GM19372 (cell line): ENCODE measurements at regions not wholly inside any gene's neighbourhood (a gene's known extent, or its start where the extent isn't known, plus 50 kb on each side); places are given as distances from the start of the nearest gene placed in this dataset.
"Not testable (repeated sequence)": the region's sequence is repeated elsewhere in the genome, so short reads cannot be mapped to it uniquely, and the experiment has no call there.

ENCODE experiments used
- ATAC-seq: cut with Tn5 transposase; IDR thresholded peaks from one replicate; pipeline ENCODE4 v1.9.1; 2021; ENCODE audit warnings: mild to moderate bottlenecking, low read depth, moderate library complexity; ENCODE audit not compliant: unreplicated experiment

DNA sequence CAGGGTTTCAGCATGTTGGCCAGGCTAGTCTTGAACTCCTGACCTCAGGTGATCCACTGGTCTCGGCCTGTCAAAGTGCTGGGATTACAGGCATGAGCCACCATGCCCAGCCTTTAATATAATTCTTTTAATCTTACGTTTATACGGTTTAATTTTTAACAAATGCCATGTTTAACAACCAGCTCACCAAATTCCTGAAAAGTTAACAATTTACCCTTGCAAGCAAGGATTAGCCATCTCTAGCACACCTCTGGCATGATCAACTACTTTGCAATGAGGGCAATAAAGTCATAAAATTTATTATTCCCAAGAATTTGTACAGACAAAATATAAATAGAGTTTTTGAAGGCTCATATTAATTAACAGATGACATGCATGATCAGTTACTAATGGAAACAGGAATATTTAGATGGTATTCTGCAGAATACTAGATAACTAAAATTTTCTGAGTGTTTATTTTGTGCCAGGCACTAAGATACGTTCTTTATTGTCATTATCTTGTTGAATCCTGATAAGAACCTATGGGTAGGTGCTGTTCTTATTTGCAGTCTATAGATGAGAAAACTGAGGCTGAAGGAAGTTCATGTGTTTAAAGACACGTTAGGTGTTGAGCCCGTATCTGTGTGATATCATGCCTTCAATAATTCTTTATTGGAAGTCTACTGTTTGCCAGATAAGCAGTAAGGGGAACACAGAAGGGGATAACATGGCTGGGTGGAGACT, 190.1 kb downstream of the CDCA7 start:
- ATAC-seq, result no peak

DNA sequence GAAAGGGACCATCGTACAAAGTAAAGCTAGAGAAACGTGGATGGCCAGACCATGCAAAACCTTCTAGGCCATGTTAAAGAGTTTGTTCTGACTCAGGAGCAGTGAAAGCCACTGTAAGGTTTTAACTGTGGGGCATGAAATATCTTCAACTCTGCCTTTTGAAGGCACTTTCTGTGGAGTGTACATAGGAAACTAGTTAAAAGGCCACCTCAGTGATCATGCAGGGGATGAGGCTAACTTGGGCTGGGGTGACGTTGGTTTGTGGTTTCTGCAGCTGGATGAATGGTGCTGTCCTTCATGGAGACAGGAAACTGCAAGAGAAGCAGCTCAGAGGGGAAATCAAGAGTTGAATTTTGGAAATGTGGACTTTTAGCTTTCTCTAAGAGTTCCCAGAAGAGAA, 190.7 kb downstream of the CDCA7 start:
- no peak for ATAC-seq

DNA sequence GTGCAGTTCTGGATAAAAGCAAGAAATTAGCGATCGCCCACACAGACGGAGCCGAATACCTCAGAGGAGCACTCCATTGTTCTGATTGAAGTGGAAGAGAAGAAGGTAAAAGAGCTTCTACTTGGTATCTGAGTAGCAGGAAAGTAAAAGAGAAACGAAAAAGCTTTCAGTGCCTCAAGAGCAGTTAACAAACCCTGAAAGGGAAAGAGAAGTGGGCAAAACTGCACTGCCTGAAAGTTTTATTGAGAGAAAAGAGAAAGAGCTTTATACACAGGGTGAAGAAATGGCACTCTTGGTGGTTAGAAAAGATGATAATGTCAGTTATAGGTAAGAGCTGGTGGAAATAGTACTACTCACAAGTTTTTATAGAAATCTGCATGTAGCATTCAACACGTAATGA, 192.8 kb downstream of the CDCA7 start:
- no peak for ATAC-seq

DNA sequence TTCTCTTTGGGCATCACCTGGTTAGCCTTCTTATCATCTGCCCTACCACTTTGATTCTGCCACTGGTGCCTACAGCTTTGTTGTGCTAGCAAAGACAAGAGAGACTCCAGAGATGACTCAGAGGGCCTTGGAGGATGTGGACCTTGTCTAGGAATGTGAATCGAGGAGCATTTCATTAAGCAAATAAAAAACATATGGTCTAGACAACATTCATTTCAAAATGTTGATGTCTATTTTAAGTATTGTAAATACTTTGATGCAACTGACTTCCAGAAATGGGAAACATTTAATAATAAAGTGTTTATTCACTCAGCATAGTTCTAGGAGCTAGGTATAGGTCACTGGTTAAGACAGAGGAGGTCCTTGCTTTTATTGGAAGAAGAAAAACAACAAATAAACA, 195.5 kb downstream of the CDCA7 start:
- no peak for ATAC-seq

DNA sequence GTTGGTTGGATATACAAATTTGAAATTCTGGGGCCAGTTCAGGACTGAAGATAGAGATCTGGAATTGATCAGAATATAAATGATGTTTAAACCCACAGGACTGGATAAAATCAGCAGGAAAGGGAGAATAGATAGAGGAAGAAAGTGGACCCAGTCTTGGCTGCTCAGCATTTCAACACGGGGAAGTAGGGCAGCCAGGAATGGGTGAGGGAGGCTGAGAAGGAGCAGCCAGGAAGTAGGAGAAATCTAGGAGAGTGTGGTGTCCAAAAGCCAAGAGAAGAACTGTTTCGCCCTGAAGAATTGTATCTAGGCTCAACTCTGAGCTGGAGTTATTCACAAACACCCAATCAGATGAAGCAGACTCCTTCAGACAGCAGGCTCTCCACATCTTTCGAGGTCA, 197.9 kb downstream of the CDCA7 start:
- ATAC-seq, result no peak

DNA sequence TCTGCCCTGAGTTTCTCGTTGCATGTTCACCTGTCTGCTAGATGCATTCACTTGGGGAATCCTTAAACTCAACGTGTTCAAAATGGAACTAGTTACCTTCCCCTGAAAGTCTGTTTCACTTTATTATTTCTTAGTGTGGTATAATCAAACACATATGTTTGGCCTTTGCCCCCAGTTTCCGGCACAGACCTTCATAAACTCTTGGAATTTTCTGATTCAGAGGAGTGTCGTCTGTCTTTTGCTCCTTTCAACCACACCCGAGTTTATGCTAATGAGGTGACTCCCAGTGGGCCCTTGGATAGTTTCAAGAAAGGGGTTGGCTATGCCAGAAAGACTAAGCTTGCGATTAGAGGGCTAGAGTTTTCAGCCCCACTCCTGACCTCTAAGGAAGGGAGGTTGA, 198.9 kb downstream of the CDCA7 start:
- no peak for ATAC-seq

DNA sequence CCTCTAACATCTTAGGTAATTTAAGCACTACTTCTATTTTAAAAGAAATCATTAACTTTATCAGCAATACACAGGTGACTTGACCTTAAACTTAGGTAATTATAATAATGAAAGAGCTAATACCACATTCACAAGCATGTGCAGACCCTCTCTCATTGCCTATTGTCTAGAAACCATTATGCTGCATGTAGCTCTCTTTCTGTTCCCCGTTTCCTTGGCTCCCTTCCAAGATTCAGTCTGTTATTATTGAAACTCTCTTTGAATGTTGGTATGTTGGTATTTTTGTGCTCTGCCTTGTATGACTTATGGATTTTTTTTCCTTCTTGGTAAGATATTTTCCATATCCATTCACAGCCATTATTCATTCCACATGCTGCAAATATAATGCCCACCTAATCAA, 201.2 kb downstream of the CDCA7 start:
- ATAC-seq, result no peak

DNA sequence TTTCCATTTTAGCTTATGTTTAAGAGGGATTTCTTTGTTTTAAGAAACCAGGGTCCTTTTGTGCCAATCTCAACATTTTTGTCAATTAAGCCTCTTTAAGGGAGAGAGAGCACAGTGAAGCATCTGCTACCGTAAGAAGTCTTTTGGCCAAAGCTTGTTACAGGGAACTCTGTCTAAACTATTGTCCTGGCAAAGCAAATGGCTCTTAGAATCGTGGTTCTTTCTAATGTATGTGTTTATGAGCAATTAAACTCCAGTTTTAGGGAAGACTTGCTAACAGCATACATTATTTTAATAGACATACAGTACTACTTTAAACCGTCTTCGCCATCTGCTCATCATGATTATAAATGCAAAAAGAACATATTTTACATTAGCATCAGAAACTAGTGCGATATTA, 202.1 kb downstream of the CDCA7 start:
- ATAC-seq, result no peak

DNA sequence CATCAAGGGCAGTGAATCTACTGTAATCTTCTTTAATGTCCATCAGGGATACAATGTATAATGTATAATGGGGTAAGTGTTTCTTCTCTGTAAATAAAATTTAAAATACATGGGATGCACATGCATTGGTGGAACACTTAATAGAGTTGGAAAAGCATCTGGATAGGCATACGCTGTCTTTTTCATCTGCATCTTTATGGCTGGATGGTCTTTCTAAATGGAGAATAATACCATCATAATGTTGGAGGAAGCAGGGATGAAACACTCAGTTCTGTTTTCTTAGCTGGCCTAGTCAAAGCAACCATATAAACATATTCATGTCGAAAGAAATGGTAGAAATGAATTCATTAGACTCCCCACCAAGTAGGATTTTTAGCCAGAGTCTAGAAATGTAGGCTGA, 202.8 kb downstream of the CDCA7 start:
- no peak for ATAC-seq

DNA sequence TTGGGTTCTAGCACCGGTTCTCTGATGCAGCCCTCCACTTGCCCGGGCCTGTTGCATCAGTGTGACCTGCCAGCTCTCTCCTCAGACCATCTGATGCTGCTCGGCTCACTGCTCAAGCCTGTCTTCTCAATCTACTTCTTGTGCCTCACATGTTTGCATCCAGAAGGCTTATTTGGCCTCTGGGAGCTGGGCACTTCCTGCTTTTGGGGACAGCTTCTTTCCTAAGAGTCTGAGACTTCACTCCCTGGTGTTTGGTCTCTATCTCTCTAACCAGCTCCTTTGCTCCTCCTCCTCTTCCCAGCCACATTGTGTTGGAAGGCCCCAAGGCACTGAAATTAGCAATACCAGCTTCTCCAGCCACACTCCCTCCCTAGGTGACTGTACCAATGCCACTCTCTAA, 212.8 kb downstream of the CDCA7 start:
- ATAC-seq, result no peak

DNA sequence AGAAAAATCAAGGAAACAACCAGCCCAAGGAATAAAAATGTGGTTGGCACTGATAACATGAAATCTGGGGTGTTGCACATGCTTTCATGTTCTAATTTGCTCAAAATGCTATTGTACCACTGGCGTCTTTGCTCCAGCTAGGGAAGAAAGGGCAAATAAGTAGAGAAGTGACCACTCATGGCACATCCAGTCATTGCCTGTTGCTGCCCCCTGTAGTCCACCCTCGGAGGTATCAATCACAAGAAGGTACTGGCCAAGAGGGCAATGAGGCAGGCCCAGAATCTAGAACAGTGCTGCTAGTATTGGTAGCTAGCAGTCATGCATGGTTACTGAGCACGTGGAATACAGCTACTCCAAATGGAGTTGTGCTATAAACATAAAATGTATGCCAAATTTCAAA, 213.4 kb downstream of the CDCA7 start:
- ATAC-seq, result no peak

DNA sequence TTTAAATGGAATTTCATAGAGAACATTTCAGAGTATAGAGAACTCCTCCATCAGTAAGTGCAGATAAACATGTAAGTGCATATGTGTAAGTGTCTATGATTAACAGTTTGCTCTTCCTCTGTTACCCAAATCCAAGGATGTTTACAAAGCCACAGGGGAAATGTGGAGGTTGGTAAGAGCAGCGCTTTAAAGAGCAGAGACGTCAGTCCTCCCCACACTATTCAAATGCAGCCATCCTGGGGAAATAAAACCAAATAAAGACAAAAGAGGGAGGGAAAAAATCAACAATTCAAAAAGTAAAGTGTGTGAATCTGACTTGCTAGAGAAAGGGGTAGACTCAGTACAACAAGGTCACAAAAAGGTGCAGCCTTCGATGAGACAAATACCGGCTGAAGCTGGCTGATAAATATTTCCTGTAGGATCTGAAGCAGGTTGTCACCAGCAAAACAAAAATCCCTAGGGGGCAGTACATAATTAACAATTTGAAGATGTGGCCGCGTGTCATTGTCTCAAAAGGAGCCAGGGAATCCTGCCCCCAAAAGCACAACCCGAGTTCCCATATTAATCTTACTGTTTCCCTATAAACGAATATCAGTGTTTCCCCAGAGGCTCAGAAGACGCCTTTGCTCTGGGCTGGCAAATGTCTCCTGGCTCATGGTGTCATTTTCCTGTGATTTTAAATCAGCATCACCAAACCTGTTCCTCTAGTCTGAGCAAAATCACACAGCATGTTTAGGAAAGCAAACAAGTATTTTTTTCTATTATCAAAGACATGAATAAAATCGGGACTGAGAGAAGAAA, 216.5 kb downstream of the CDCA7 start:
- no peak for ATAC-seq

DNA sequence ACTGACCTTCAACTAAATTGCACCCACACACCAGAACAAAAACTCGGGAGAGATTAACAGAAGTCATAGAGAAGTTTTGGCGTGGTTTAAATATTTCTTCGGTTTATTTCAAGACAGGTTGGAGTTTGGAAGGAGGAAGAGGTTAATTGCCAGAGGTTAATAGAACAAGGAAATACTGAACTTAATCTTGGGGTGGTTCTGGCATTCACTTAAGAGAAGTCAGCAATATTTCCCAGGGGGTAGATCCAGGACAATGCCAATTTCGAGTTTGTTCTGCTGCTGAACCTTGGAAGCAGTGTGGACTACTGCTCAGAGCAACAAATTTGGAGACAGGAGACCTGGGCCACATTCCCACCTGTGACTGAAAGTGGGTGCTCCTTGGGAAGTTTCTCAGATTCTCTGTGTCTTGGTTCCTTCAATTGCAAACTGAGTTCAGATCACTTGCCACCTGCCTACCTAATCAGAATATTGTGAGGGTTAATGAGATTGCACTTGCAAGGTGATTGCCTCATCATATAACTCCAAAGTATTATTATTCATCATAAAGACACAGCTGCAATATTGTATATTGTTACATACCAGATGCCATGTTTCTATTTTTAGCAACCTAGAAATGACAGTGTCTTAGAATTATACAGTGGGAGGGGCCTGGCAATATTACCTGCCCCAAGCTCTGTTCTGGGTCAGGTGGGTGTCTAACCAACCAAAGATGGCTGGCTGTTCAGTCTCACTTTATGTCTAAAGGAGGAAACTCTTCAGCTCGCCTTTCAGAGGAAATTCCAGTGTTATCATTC, 217.4 kb downstream of the CDCA7 start:
- ATAC-seq, result no peak

DNA sequence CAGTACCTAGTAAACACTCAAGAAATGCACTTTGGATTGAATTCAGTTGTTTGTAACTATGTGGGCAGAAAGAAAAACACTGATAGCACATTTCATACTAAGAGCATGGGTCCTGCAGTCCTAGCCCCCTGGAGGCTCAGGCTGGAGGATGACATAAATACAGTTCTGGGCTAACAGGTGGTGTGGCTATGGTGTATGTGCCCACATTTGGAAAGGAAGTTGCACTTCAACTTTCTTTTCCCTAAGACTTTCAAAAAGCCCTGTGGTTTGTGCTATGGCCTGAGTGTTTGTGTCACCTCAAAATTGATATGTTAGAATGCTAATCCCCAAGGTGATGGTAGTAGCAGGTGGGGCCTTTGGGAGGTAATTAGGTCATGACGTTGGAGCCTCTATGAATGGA, 218.2 kb downstream of the CDCA7 start:
- no peak for ATAC-seq

DNA sequence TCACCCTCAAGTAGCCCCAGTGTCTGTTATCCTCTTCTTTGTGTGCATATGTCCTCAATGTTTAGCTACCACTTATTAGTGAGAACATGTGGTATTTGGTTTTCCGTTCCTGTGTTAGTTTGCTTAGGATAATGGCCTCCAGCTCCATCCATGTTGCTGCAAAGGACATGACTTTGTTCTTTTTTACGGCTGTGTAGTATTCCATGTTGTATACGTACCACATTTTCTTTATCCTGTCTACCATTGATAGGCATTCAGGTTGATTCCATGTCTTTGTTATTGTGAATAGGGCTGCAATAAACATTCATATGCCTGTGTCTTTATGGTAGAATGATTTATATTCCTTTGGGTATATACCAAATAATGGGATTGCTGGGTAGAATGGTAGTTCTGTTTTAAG, 219.1 kb downstream of the CDCA7 start:
- not testable (repeated sequence) for ATAC-seq

DNA sequence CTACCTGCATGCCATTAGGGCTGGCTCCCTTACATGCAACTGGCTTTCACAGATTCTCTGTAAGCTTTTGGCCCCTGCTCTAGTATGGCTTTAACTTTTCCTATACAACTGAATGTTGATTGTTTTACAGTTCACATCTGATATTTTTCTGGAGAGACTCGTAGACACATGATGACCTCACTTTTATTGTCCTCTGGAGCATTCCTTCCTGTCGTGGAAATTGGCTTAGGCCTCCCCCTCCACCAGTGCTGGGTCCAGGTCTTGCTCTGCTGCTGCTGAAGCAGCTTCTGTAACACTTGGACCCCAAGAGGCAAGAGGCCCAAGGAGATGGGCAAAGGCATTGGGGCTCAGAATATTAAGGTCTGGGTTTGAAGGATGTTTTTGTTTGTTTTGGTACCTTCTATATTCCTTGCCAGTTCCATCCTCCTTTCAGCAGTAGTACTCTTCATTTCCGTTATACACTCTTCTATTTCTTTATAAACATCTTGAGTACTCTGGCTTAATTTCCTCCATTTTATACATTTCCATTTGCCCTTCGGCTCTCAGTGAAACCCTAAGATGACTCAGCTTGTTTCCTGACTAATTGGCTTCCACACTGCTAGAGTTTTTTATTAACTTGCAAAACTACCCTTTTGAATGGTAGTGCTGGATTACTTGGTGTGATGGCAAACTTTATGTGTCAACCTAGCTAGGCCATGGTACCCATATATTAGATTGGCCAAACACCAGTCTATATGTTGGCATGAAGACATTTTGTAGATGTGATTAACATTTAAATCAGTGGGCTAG, 219.8 kb downstream of the CDCA7 start:
- ATAC-seq, result no peak

DNA sequence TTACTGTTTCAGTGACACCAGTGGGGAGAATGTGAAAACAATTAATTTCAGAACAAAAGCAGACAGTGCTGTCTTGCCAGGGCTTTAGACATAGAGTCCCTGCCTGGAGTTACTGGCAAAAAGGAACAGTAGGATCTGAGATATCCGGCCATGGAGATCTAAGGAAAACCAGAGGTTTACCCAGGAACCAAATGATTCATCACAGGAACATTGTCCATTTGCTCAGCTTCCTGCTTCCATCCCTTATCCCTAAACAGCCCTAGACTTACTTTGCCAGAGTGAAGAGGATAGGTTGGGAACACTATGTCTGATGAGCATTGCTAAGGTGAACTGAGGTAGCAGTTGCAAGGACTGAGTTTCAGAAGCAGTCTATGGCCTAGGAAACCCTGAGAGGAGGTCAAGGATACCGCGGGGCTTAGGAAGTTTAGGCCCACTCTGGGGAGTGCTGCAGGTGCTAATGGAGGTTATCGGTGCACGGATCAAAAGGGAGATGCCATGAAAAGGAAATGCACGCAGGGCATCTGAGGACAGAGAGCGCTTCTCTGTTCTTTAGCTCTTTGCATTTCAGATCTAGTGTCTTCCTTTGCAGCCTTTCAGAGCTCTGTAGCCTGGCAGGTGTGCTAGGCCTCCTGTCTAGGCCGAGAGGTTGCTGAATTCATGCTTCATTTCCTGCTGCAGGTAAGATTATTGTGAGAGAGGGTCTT, 223.9 kb downstream of the CDCA7 start:
- ATAC-seq, result no peak

DNA sequence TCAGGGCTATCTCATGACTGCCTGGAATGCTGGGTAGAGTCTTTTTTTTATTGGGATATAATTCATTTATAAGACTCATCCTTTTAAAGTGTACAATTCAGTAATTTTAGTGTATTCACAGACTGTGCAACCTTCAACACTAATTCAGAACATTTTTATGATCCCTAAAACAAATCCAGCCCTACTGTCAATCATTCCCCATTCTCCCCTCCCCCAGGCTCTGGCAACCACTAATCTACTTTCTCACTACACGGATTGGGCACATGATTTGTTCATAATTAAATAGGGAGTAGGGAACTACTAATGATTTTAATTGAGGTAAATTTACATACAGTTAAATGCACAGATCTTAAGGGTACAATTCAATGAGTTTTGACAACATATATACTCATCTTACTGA, 225.7 kb downstream of the CDCA7 start:
- no peak for ATAC-seq

DNA sequence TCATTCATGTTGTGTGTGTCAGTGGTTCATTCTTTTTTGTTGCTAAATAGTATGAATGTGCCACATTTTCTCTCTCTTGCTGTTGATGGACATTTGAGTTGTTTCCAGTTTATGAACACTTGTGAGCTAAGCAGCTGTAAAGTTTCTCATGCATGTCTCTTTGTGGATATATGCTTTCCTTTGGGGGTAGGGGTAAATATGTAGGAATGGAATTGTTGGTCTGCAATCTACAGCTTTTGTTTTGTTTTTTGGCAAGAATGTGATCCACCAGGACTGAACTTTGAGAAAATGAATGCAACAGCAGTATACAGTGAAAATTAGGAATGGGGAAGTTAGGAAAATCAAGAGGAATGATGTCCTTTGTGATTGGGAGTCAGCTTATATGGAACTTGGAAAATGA, 226.3 kb downstream of the CDCA7 start:
- no peak for ATAC-seq

DNA sequence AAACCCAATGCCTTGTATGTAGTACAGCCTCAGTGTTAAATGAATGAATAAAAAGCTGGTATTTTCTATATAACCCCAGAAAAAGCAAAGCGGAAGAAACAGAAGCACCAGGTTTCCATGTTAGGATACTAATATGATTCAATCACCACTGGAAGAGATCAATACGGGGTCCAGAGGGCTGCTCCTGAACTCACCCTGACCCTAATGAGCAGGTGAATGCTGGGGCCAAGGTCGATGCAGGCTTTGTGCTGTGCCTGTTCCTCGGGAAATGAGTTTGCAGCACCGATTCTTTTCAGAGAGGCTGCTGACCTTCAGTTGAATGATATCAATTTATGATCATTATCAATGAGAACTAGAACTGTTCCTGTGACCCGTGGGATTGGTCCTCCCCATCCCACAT, 228.5 kb downstream of the CDCA7 start:
- ATAC-seq, result no peak
